MM.1S (cell line): ENCODE measurements at regions not wholly inside any gene's neighbourhood (a gene's known extent, or its start where the extent isn't known, plus 50 kb on each side); places are given as distances from the start of the nearest gene placed in this dataset.

Experiments used
- CTCF ChIP-seq: fragments of 300-600 bp; sonication (generic); IDR thresholded peaks from 2 replicates; pipeline ENCODE4 v1.5.1; 2016; ENCODE audit warnings: antibody characterized with exemption, low read length, mixed read lengths
- EZH2phosphoT487 ChIP-seq: fragments of 300-600 bp; sonication (generic); IDR thresholded peaks from 2 replicates; pipeline ENCODE4 v1.6.1; 2018; ENCODE audit warnings: antibody characterized with exemption, low read length

GRCh38 chr5:105663671-105664070, 2007.1 kb downstream of the EFNA5 start:
- no peak for TF ChIP-seq EZH2phosphoT487
- no peak for TF ChIP-seq CTCF
